ENCODE measurements at regions not wholly inside any gene's neighbourhood (a gene's known extent, or its start where the extent isn't known, plus 50 kb on each side); places are given as distances from the start of the nearest gene placed in this dataset.

GRCh38 chr2:7592618-7593140 lies 675.5 kb downstream of the RNF144A start:
- Histone ChIP-seq H3K4me3 (no peak overlapping the region), H3K4me1 (no peaks in the 10 kb centered on the region), H3K27ac (no peak overlapping the region), H3K9me3 (no peaks in the 10 kb centered on the region), H3K27me3 (no peaks in the 10 kb centered on the region), H3K36me3 (no peaks in the 10 kb centered on the region)
- no peak for DNase-seq (ENCODE audit: low spot score)
- TF ChIP-seq CTCF (IDR thresholded peaks at IDR 0.05): no peak

- Histone ChIP-seq H3K27ac (no peak overlapping the region), H3K27me3 (no peaks in the 10 kb centered on the region), H3K9me3 (no peaks in the 10 kb centered on the region), H3K4me1 (no peaks in the 10 kb centered on the region), H3K36me3 (no peaks in the 10 kb centered on the region), H3K4me3 (no peak overlapping the region)
- no peak for DNase-seq (ENCODE audit: low spot score)
- TF ChIP-seq CTCF (IDR thresholded peaks at IDR 0.05): no peak
Observed at GRCh38 chr2:7593360-7593759, 676.1 kb downstream of the RNF144A start.

GRCh38 chr2:7594211-7594610 lies 677.0 kb downstream of the RNF144A start:
- TF ChIP-seq CTCF (IDR thresholded peaks at IDR 0.05): no peak
- no peak overlapping the region for H3K27ac ChIP-seq
- H3K4me3 ChIP-seq: no peak overlapping the region
- H3K27me3 ChIP-seq: no peaks in the 10 kb centered on the region
- no peaks in the 10 kb centered on the region for H3K9me3 ChIP-seq
- H3K36me3 ChIP-seq: no peaks in the 10 kb centered on the region
- no peak for DNase-seq (ENCODE audit: low spot score)
- H3K4me1 ChIP-seq: no peaks in the 10 kb centered on the region

- H3K4me1 ChIP-seq: no peaks in the 10 kb centered on the region
- H3K9me3 ChIP-seq: no peaks in the 10 kb centered on the region
- H3K27ac ChIP-seq: no peak overlapping the region
- no peaks in the 10 kb centered on the region for H3K36me3 ChIP-seq
- no peak overlapping the region for H3K4me3 ChIP-seq
- TF ChIP-seq CTCF (IDR thresholded peaks at IDR 0.05): no peak
- DNase-seq (ENCODE audit: low spot score): no peak
- no peaks in the 10 kb centered on the region for H3K27me3 ChIP-seq
Observed at GRCh38 chr2:7595206-7595605, 678.0 kb downstream of the RNF144A start.

GRCh38 chr2:7598402-7598801 lies 681.2 kb downstream of the RNF144A start:
- no peak overlapping the region for H3K27ac ChIP-seq
- no peak overlapping the region for H3K4me3 ChIP-seq
- H3K27me3 ChIP-seq: no peaks in the 10 kb centered on the region
- DNase-seq (ENCODE audit: low spot score): no peak
- no peaks in the 10 kb centered on the region for H3K36me3 ChIP-seq
- no peaks in the 10 kb centered on the region for H3K9me3 ChIP-seq
- no peak for TF ChIP-seq CTCF (IDR thresholded peaks at IDR 0.05)
- H3K4me1 ChIP-seq: no peaks in the 10 kb centered on the region

Measured in right atrium auricular region (tissue), 2 donors.